Stimulated activated CD4-positive, alpha-beta T cell treated with anti-CD3 and anti-CD28 coated beads, Interleukin-2, amount 100 ng/mL, for 48 hours (primary cell): ENCODE measurements at regions not wholly inside any gene's neighbourhood (a gene's known extent, or its start where the extent isn't known, plus 50 kb on each side); places are given as distances from the start of the nearest gene placed in this dataset.

Experiments used
- DNase-seq, 2 donors: peaks; one replicate each; pipeline ENCODE4 v3.0.0-alpha.2; 2020

DNA sequence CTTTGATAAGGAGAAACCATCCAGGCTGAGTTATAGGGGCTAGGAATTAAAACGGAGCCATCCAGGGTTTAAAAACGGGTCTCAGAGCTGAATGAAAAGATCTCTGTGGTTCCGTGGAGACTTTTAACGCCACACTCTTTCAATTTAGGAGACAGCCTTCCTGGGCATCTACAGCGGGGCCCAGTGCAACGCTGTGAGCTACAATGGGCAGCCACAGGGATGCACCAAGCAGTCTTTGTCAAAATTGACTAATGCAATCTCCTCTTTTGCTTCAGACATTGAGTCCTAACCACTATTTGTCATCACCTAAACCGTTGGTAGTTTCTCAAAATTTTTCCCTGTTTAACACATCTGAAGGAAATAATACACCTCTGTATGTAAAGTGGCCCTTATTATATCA, 96.6 kb upstream of the ABCA1 start:
- no peak for DNase-seq

DNA sequence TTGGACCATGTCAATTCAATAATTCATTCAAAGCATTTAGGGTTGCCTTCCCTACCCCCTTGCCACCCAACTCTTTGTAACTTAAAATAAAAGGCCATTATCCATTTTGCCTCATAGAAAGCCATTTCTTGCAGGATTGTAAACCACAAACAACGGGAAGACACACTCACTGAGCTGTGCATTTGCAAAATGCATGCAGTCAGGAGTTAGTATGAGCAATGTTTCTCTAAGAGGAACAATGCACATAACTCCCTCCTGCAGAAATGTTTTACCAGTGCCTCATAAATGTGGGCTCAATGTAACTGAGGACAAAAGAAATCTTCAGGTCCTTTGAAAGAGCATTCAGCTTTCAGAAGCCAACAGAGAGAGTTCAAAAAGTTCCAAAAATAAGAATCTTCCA, 98.5 kb upstream of the ABCA1 start:
- DNase-seq, result no peak

GRCh38 chr9:105027084-105027483, 99.1 kb upstream of the ABCA1 start:
- no peak for DNase-seq

DNA sequence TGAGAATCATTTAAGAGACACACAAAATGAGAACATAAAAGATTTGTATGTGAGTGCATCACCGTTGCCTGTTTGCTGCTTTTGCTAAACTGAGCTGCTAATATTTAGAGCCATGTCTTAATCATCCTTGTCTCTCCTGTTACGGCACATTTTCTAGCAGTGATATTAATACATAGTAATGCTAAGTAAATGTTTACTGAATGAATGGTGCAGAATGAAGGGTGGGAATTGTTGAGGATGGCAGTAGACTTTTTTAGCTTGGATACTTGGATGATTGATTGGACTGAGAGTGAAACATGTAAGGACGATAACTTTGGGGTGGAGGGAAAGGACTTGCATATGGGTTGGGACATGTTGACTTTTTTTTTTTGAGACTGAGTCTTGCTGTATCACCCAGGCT, 102.3 kb upstream of the ABCA1 start:
- no peak for DNase-seq

DNA sequence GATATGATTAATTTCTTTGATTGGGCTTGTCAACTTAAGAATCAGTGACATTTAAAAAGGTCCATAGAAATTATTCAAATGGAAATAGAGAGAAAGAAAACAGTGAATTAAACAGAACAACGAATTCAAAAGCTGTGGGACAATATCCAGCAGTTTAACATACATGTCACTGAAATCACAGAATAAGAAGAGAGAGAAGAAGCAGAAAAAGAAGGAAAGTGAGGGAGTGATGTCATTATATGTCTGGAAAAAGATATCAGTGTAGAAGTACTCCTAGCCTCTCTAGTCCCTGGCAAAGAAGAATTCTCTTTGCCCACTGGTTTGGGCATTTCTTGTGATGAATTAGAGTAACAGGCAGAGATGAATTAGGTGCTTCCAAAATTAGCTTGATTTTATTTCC, 109.2 kb upstream of the ABCA1 start:
- no peak for DNase-seq

GRCh38 chr9:105038051-105038450, 110.1 kb upstream of the ABCA1 start:
- no peak for DNase-seq

DNA sequence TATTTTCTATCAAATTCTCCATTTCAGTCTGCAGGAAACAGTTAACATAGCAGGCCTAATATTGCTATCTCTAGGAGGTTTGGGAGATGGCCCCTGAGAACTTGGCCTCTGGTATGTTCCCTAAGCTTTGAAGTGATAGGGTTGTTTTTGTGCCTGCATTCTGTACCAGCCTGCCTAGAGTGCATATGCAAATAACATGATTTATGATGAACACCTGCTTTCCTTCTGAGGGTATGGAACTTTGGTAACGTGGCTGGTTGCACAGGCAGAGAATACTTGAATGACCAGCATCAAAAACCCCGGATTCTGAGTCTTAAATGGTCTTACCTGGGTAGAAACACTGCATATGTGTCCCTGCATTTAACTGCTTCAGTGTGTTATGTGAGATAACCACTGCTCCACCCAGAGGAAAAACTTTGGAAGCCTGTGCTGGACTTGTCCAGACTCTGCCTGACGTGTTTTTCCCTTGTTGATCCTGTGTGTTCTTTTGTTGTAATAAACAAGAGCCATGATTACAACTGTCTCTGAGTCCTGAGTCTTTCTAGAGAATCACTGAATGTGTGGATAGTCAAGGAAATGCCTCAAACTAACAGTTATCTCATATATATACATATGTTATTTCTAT, 111.3 kb upstream of the ABCA1 start:
- no peak for DNase-seq

DNA sequence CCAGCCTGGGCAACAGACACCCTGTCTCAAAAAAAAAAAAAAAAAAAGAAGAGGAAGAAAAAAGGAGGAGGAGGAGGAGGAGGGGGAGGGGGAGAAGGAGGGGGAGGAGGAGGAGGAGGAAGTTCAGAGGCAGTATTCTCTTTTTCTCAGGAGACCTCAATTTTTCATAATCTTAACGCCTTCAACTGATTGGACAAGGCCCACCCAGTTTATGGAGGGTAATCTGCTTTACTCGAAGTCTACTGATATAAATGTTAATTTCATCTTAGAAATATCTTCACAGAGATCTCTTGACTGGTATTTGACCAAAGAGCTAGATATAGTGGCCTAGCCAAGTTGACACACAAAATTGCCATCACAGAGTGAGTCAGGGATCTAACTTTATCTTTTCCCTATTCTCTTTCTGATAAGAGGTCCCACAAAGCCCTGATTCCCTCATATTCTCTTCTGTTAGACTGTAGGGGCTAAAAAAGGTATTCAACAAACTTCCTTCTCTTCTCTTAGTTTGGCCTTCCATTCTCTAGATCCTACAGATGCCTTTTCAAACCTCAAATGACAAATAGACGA, 115.5 kb upstream of the ABCA1 start:
- DNase-seq, result no peak

- DNase-seq, result no peak
Observed at GRCh38 chr9:105044518-105044917, 116.6 kb upstream of the ABCA1 start.

GRCh38 chr9:105046907-105047741, 119.2 kb upstream of the ABCA1 start:
- DNase-seq, result no peak

DNA sequence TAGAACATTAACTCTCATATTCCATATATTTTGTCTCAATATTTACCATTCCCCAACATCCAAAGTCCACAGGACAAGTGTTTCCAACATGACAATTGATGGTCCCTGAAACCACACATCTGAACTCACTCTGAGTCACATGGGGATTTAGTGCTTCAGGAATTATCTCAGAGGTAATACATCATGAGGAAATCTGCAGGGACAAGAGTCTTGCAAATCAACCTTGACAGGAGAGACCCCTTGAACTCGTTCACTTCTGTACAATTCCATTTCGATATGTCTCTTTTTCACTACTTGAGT, 119.7 kb upstream of the ABCA1 start:
- no peak for DNase-seq

- no peak for DNase-seq
Observed at GRCh38 chr9:105048331-105048730, 120.4 kb upstream of the ABCA1 start.

DNA sequence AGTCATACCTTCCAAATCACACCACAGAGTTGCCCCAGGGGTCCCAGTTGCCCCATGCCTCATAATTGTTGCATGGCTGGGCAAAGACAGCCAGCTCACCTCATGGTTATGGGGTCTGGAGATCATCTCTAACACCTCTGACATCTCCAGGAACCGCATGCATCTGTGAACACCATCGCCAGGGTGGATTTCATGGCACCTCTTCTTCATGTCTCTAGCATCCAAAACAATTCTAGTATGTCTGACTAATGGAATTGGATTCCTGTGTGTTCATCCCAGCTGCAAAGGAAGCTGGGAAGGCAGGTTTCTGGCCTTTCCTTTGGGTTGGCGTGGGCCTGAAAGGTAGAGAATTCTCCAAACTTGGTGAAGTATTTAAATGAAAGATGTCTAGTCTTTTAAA, 122.3 kb upstream of the ABCA1 start:
- no peak for DNase-seq

DNA sequence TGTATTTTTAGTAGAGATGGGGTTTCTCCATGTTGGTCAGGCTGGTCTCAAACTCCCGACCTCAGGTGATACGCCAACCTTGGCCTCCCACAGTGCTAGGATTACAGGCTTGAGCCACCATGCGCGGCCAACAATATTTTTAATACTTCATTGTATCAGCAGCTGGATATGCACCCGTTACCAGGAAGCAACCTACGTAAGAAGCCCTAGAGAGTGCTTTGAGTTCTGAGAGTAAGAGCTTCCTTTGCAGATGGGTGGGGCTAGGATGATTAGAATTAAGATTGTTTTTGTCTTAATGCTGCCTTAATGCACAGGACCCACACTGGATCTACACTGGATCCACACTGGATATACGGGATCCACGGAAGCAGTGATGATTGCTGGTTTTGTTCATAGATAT, 123.9 kb upstream of the ABCA1 start:
- DNase-seq, result no peak

- DNase-seq, result no peak
Observed at GRCh38 chr9:105052346-105052745, 124.4 kb upstream of the ABCA1 start.

DNA sequence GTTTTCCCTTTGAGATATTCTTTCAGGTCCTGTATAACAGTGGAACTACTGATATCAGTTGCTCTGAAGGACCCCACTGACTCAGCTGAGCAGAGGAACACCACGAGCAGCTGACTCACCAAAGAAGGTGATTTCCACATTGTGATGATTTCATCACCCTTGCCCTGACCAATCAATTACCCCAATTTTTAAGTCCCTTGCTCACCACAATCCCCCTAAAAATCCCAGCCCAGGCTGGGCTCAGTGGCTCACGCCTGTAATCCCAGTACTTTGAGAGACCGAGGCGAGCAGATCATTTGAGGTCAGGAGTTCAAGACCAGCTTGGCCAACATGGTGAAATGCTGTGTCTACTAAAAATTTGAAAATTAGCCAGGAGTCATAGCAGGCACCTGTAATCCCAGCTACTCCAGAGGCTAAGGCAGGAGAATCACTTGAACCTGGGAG, 125.3 kb upstream of the ABCA1 start:
- peak; percentile 25 to 35 for DNase-seq

- no peak for DNase-seq
Observed at GRCh38 chr9:105054491-105054890, 126.5 kb upstream of the ABCA1 start.

- DNase-seq, result no peak
Observed at GRCh38 chr9:105055917-105056316, 128.0 kb upstream of the ABCA1 start.

DNA sequence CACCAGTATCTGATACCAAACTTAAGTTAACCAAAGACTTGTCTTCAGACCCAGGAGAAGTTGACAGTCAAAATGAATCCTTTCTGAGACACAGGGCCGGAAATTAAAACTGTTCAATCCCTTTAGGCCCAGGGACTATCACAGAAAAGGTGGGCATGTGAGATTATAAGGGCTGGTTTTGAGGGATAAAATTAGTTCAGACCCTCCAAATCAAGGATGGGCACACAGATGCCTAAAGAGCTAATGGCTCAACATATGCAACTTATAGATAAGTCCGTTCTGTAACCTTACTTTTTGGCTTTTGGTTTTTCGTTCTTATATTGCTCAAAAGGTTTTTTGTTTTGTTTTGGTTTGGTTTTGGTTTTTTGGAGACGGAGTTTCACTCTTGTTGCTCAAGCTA, 129.6 kb upstream of the ABCA1 start:
- no peak for DNase-seq

GRCh38 chr9:105059252-105059651, 131.3 kb upstream of the ABCA1 start:
- DNase-seq, result no peak

DNA sequence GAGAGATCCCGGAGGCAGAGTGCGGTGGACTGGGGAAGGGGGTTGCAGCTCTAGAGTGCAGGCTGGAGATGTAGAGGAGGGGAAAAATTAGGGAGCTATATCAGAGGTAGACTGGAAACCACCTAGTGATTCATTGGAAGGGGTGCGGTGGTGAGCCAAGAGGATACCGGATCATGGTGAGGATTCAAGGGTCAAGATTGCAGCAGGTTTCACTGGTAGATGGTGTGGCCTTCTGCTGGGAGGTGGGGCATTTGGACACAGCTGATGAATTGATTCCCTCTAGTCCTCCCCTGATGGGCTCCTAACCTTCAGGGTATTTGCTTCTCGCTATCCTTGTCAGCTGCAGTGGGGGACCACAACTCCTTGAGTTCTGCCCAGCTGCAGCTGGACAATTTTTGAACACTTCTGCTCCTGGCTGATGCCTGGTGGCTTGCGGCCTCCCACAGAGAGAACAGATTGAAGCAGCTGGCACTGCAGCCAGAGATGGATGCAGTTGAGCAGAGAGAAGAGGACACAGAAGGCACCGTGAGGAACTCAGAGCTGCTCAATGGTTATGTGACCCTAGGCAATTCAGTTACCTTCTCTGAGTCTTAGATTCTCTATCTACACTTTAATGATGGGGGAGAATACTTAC, 134.4 kb upstream of the ABCA1 start:
- DNase-seq, result no peak

DNA sequence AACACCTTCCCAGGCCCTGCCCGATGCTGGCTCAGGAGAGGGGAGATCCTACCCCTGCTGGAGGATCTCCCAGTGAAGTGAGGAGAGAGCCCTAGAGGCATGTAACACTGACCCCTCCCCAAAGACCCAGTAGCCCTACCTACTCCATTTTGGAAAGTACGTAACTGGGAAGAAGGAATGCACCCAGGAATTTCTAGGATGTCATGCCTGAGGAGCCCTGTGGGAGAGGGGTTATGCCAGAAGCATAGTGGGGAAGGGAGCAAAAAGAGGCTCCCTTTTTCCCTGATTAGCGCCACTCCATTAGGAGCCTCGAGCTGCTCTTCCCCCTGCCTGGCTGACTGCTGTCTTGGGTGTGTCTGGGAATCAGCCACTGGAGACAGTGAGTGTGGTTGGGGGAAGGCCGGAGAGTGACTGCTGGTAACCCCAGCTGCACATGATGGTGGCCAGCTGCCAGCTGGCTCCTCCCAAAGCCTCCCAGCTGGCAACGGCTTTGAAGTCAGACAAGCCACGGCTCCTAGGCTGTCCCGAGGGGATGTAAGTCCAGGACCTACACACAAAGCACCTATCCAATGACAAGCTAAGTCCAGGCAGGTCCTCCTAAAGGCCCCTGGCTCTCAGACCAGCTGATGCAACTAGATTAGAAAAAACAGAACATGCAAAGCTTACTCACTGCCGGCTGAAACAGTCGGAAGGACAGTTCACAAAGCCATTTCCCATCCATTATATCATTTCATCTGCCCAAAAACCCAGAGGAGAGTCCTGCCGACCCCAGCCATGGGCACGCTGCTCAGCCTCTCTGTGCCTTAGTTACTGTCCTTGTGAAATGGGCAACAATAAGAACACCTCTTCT, 136.5 kb upstream of the ABCA1 start:
- no peak for DNase-seq
